Sciatic nerve (tissue), 2 donors: ENCODE measurements at regions not wholly inside any gene's neighbourhood (a gene's known extent, or its start where the extent isn't known, plus 50 kb on each side); places are given as distances from the start of the nearest gene placed in this dataset.
A peak's percentile ranks its signal among the peaks of the same experiment; 100 is the strongest.

Experiments
- ATAC-seq: fragments of 200-7000 bp; cut with Tn5 transposase; one replicate; pipeline ENCODE4 v1.9.1; 2020; ENCODE audit warnings: mild to moderate bottlenecking, moderate library complexity
- DNase-seq: peaks from one replicate; pipeline ENCODE4 v3.0.0-alpha.2; 2020; ENCODE audit warnings: low spot score
- intact Hi-C: fragments of 100-400 bp; cut with DNase I; formaldehyde crosslinking; loops from one replicate; pipeline ENCODE4 v1.14.2; 2022
- donor health status: DM: no; HTN: no; CAD: no.
- donor health status: DM: no; HTN: no; CAD: no.

DNA sequence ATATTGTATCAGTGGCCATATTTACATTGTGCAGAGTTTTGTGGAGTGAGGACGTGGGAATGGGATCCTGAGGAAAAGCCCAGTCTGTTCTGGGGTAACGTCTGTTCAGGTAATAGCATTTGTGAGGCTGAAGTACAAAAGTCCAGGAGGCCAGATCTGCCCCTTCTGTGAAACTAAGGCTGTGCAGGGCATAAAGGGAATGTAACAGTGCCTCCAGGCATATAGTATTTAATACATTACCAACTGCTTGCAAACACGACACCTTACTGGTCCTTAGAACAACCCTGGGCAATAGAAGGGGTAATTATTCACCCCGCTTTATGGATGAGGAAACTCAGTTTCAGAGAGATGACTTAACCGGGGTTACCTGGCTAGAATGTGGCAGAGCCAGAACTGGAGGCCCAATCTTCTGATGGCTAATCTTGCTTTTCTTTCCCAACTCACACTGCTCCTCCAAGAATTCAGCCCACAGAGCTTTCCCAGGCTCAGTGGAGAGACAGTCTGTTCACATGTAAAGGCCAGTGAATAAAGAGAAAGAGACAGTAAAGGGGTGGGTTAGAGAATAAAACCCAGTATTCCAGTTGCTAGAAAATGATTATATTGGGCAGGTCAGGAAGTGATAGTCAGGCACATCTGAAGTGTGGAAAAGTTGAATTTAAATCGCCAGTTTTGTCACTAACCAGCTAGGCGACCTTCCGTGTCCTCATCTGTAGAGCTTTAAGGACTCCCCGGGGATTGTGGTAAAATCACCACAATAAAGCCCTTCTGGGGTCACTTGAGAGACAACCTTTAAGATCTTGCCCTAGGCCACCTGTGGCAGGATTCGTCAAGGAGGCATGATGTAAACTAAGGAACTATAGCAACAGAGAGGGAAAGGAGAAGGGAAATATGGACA, 280.7 kb upstream of the CITED2 start:
- intact Hi-C loops, result no loop called here
- no peak for ATAC-seq

DNA sequence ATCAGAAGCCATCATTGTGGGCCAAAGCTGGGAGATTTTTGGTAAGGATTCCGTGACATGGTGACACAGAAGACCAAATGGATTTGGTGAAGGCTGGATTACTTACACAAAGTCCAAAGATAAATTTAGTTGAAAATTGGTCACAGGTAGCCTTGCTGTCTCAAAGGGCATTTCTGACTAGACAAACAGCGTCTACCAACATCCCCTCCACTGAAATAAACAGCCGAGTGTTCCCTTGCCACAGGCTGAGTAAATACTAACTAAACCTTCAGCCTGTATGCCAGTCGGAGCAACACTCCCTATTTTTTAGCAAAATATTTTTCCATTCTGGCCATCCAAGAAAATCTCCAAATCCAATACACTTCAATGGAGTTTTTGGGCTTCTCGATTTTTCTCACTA, 279.9 kb upstream of the CITED2 start:
- ATAC-seq, result no peak
- DNase-seq, result no peak
- intact Hi-C loops, result no loop called here

More for the DNA sequence above, 280.7 kb upstream of the CITED2 start:
- DNase-seq, result no peak

DNA sequence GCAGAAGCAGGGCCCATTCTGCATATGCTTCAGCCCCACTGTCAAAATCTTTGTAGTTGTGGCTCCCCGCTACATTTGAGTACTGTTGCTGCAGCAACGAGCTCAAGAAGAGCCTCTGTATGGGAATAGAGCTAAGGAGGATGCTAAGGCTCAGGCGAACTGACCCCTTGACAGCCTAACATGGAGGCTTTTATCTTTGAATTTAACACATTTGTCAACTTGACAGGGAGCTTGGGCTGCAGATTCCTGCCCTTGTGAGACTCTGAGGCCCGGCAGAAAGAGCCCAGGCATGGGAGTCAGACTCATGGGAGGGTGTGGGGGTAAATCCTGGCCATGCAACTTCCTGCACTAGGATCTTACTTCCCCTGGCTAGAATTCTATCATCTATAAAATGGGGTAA, 278.7 kb upstream of the CITED2 start:
- no peak for DNase-seq
- intact Hi-C loops, result no loop called here
- ATAC-seq, result no peak

DNA sequence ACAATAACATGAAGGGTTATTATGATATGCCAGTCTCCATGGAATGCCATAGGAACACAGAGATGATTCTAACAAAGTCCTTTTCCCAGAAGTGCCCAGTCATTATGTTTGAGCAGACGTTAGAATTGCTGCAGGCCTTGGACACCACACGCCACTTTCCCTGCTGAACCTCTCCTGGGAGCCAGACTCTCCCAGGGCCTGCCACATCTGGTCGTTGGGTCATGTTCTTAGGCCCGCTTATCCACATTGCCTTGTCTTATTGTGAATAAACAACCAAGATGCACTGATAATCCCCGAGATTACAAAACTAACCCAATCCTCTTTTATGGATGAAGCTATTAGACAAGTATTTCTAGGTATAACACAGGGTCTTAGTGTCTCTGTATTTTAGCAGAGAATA, 276.5 kb upstream of the CITED2 start:
- no peak for ATAC-seq
- DNase-seq, result no peak
- intact Hi-C loops, result no loop called here

DNA sequence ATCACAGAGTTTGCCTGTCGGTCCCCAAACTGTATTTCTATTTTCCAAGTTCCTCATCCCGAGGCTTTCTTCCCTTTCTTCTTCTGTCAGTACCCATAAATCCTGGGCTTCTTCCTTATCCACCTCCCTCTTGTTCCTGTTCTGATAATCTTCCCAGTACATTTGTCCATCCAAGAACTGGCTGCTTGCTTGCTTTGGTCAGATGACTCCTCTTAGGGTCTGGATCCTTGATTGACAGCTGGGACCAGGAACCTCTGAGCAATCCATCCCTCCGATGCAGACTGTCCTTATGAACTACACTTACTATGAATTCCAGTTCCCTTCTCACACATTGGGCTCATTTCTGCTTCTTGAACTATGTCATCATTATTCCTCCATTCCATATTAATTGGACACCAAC, 275.3 kb upstream of the CITED2 start:
- DNase-seq, result no peak
- intact Hi-C loops, result no loop called here
- no peak for ATAC-seq

DNA sequence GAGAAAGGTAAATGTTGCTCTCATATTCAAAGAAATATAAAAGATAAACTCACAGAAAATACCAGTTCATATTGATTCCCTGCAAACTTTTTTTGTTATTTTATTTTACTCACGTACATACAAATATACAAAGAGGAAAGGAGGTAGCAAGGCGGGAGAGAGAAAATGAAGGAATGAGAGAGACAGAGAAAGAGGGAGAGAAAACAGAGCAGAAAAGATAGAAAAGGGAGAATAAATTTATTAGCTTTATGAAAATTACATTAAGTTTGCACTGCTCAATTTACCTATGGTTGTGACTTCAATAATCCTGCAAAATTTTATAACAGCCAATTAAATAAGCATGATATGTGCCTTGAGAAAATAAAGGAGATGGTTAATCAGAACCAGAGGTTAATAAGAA, 274.7 kb upstream of the CITED2 start:
- intact Hi-C loops, result no loop called here
- ATAC-seq, result no peak

DNA sequence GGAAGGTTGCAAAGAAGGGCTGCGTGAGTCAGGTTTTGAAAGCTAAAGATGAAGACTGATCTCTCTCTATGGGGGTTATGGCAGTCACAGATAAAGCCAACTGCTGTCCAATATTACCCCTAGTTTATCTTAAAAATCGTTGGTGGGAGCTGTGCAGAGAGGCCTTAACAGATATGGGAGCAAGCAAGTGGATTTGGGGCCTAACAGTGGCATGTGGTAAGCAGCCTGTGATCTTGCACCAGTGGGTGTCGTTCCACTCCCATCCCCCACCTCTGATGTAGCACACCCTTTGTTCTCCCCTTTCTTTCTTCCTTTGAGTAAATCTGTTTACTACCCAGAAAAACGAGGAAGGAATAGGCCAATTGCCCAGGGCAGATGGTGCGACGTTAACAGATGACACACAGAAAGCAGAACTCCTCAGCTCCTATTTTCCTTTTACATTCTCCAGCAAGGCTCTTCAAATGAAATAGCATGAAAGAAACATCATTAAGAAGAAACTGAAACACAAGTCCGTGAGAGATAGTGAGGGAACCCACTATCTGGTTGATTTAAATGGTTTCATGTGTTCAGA, 274.1 kb upstream of the CITED2 start:
- ATAC-seq, result peak; percentile 46
- DNase-seq, result no peak
- intact Hi-C loops, result no loop called here

More for the DNA sequence above, 274.7 kb upstream of the CITED2 start:
- DNase-seq, result no peak

DNA sequence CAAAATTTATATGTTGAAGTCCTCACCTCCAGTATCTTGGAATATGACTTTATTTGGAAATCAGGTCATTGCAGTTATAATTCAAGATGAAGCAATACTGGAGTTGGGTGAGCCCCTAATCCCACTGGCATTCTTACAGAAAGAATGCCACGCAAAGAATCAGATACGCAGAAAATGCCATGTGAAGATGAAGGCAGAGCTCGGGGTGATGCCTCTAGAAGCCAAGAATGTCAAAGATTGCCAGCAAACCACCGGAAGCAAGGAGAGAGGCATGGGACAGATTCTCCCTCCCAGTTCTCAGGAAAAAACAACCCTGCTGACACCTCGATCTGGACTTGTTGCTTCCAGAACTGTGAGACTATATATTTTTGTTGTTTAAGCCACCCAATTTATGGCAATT, 273.4 kb upstream of the CITED2 start:
- intact Hi-C loops, result no loop called here

DNA sequence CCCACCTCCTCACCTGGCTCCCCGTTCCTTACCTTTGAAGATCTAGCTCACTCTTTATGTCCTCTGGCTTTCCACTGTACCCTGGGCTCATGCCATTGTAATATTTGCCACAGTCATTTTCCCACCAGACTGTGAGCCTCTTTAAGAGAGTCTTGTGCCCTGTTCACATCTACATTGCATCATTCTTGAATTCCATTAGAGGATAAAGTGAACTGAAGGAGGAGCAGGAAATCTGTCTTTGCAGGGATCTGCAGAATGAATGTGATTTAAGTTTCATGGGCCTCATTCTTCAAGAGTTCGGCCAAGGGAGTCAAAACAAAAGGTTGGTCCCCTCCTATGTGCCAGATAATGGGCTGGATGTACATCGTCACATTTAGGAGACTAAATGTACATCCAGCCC, 272.6 kb upstream of the CITED2 start:
- intact Hi-C loops, result no loop called here
- ATAC-seq (no peak), DNase-seq (no peak)

More for the DNA sequence above, 273.4 kb upstream of the CITED2 start:
- no peak for DNase-seq
- no peak for ATAC-seq

DNA sequence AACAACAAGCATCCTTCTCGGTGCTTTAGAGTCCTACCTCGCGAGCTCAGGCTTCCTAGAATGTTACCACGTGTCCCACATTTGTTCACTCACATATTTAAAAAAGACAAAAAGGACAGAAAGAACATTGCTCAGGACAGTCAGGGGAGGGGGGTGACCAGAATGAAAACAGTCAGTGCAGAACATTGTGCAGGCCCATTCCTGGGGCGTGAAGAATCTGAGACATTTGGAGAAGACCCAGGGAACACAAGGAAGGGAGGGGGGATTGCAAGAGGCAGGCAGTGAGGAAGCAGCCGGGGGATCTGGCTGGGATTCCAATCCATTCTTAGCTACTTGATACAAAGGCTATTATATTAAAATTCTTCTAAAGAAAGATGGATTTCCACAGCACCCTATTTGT, 270.4 kb upstream of the CITED2 start:
- no peak for DNase-seq
- intact Hi-C loops, result no loop called here
- no peak for ATAC-seq

DNA sequence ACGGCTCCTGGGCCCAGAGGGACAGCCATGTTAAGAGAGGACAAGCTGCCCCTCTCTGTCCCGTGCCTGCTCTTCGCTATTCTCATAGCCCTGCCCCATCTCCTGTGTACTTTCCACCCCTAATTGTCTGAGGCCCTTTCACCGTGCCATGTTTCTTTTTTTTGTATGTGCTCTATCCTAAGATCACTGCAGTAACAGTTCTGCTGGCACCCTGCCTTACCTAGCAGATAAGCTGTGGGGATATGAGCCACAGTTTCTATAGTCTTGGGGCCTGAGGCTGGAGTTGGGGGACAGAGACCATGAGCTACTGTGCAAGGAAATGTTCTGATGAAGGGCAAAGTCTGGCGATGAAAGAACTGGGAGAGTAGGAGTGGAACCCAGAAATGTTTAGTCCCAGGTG, 269.5 kb upstream of the CITED2 start:
- DNase-seq, result no peak
- ATAC-seq, result no peak
- intact Hi-C loops, result no loop called here

DNA sequence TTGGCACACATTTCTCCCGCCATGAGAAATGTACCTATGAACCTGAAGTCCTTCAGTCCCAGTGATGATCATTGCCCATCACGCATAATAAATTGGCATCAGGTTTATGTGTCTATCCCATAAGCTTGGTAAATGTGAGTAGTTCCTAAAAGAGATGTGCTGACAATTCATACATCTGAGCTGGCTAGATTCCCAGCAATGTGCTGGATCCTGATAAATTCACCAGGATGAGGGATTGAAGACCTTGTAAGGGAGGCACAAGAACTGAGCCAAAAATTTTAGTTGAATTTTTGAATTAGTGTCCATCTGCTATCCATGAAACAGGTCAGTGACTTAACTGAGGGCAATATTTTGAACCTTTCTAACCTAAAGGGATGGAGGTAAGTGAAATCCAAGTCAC, 267.9 kb upstream of the CITED2 start:
- DNase-seq, result no peak
- no peak for ATAC-seq
- intact Hi-C loops, result no loop called here

DNA sequence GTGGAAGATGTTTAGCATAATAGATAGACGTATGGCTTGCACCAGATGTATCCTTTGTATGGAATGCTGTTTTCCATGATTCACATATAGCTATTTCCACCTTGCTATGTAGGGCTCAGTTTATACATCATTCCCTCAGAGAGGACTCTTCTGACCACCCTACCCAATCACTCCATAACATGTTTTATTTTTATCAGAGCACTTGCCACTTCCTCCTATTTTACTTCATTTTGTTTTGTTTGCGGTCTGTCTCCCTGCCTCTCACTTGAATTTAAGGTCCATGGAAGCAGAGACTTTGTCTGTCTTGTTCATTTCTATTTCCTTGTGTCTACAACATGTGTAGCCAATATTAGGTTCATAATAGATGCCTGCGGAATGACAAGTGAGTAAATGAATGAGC, 266.9 kb upstream of the CITED2 start:
- DNase-seq (no peak), ATAC-seq (no peak)
- intact Hi-C loops, result no loop called here

DNA sequence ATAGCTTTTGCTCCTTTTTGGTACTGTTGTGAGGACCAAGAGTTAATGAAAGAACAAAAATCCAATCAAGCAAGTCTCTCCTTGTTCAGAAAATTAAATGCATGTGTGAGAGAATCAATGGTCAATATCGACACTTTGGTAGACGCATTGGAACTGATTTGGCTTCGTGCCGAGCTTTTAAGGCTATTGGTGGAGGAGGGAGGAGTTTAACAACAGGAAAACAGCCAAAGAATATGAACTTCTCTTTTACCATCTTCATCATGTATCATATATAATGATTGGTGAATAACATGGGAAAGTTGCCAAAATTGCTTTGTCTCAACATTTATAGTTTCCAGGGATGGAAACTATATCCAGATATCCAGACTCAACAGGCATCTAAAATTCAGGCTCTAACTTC, 266.5 kb upstream of the CITED2 start:
- no peak for DNase-seq
- ATAC-seq, result no peak
- intact Hi-C loops, result no loop called here

DNA sequence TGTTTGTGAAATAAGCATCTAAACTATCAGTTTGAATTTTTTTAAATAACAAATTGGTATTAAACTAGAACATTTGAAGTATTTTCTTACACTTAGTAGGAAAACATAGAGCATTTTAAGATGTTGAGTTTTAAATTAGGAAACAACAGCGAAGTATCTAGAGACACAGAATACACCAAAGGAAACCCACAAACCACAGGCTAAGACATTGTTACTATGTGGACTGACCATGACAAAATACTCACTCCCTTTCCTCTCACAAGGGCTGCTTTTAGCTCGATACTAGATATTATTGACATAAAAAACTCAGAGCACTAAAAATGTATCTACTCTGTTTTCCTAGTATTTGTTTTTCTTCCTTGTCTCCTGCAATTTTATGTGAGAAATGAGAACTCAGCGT, 266.0 kb upstream of the CITED2 start:
- intact Hi-C loops, result no loop called here
- DNase-seq (no peak), ATAC-seq (no peak)

DNA sequence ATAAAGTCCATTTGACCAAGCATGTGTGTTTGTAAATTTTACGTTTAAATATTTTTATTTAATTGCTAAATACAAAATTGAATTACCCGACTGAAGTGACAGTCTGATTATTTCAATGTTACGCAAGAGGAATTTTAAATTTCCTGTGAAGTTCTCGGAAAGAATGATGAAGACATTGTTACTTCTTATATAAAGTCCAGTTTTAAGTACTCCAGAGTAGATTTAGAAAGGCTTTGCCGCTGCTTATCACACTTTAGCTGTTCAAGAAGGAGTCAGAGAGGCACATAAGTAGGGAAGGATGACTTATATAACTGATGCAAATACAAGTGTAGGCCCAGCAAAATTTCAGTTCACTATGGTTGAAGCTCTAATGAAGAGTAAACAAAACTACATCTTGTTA, 265.1 kb upstream of the CITED2 start:
- ATAC-seq (no peak), DNase-seq (no peak)
- intact Hi-C loops, result no loop called here

DNA sequence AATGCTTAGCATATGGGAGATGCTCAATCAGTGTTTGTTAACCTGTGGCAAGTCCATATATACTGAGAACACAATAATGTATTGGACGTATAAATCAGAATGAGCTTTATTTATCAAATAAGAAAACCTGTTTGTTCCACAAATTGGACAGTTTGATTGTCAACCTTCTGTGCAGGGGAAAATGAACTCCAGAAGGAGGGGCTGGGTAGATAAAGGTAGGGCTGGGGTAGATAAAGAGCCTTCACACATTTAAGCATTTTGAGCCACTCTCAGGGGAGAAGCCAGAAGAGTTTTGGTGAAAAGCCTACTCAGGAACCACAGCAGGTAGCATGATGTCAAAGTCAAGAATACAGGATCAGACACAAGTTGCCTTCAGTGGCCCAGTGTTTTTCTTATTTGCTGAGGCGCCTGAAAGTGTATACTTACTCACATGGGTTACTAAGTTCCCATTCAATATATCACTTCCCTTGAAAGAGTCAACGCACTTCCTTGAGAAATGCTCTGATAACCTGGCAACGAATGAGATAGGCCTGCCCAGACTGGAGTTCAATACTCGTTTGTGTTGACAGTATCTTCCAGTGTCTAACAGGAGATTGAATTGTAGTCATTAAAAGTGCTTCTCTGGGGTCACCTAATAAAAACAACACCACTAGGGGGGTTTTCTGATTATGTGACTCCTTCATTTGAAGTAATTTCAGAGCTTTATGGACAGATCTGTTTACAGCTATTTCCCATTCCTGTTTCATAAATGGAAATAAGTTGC, 263.9 kb upstream of the CITED2 start:
- no peak for DNase-seq
- intact Hi-C loops, result no loop called here

DNA sequence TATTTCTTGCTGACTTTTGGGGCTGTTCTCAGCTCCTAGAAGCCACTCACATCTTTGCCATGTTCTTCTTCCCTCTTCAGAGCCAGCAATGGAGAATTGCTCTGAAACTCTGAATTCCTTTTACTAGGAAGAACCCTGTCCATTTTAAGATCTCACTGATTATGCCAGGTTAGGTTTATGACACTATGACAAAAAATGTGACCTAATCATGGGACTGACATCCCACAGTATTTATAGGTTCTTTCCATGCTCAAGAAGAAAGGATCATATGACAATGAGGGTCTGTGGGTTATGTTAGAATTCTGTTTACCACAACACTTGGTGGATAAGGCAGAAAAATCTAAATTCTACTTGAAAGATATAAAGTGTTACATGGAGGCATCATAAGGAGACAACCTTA, 263.3 kb upstream of the CITED2 start:
- DNase-seq (no peak), ATAC-seq (no peak)
- intact Hi-C loops, result no loop called here

More for the DNA sequence above, 263.9 kb upstream of the CITED2 start:
- ATAC-seq, result no peak

DNA sequence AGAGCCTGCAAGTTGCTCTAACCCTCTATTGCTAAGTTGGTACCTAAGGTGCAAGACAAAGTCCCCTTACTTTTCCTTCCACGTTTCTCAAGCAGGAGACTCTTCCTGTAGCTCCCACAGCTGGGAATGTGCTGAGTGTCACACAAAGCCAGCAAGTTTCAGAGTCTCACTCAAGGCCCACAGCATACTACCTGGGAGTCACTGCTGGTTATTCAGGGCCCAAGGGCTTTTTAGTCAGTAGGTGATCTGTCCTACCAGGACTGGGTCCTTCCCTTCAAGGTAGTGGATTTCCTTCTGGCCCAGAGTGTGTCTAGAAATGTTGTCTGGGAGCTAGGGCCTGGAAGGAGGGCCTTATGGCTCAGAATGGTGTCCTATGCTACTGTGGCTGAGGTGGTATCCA, 261.9 kb upstream of the CITED2 start:
- ATAC-seq, result no peak
- no peak for DNase-seq
- intact Hi-C loops, result no loop called here
